Retinal pigment epithelial cell (primary cell): ENCODE measurements at regions not wholly inside any gene's neighbourhood (a gene's known extent, or its start where the extent isn't known, plus 50 kb on each side); places are given as distances from the start of the nearest gene placed in this dataset.

ENCODE experiments used
- DNase-seq: peaks from one replicate; pipeline ENCODE4 v3.0.0-alpha.2; 2010; ENCODE audit warnings: low read depth
- H3K4me3 ChIP-seq: 2 replicates; pipeline ENCODE4 v1.5.1; 2011; ENCODE audit warnings: mild to moderate bottlenecking, low read length, control low read depth, moderate library complexity
- TF ChIP-seq, protein P1 (sequence below): conservative IDR thresholded peaks from 2 replicates; pipeline ENCODE4 v1.5.1; 2011; ENCODE audit warnings: low read depth, low read length, control low read depth, inconsistent platforms

GRCh38 chr19:28430214-28430613 is 782.7 kb downstream of the UQCRFS1 start:
- TF ChIP-seq, protein P1, sequence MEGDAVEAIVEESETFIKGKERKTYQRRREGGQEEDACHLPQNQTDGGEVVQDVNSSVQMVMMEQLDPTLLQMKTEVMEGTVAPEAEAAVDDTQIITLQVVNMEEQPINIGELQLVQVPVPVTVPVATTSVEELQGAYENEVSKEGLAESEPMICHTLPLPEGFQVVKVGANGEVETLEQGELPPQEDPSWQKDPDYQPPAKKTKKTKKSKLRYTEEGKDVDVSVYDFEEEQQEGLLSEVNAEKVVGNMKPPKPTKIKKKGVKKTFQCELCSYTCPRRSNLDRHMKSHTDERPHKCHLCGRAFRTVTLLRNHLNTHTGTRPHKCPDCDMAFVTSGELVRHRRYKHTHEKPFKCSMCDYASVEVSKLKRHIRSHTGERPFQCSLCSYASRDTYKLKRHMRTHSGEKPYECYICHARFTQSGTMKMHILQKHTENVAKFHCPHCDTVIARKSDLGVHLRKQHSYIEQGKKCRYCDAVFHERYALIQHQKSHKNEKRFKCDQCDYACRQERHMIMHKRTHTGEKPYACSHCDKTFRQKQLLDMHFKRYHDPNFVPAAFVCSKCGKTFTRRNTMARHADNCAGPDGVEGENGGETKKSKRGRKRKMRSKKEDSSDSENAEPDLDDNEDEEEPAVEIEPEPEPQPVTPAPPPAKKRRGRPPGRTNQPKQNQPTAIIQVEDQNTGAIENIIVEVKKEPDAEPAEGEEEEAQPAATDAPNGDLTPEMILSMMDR, result no peak
- H3K4me3 ChIP-seq, result no peak overlapping the region
- DNase-seq, result no peak

GRCh38 chr19:28429356-28429755 is 783.6 kb downstream of the UQCRFS1 start:
- TF ChIP-seq, protein P1, result no peak
- H3K4me3 ChIP-seq, result no peak overlapping the region

DNA sequence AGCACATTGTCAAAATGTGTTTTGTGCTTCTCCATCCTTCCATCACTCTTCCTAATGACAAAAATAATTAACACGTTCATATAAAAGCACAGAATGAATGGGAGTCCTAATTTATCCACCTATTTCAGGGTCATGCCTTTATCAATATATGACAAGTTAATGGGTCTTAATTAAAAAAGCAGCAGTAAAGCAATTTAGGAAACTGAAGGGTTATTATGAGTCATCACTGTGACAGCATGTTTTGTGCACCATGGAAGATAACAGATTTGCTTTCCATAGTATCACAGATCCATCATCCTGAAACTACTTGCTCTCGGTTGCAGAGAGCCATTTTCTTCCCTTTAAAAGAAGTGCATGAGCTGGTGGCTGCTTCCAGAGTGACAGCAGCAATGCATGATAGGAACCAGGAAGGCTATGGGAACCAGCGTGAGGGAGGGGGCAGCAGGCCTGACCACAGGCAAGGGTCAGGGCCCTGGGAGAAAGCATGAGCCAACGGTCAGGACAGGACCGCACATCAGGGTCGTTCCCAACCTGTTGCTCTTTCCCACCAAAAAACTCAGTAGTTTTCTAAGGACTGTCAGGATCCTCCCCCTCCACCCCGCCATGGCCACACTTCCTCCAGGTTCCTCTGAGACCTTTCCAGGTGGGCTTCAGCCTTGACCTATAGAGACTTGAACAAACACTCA is 784.1 kb downstream of the UQCRFS1 start:
- TF ChIP-seq, protein P1, result no peak
- DNase-seq, result no peak
- no peak overlapping the region for H3K4me3 ChIP-seq

More at GRCh38 chr19:28429356-28429755, 783.6 kb downstream of the UQCRFS1 start:
- DNase-seq, result no peak

DNA sequence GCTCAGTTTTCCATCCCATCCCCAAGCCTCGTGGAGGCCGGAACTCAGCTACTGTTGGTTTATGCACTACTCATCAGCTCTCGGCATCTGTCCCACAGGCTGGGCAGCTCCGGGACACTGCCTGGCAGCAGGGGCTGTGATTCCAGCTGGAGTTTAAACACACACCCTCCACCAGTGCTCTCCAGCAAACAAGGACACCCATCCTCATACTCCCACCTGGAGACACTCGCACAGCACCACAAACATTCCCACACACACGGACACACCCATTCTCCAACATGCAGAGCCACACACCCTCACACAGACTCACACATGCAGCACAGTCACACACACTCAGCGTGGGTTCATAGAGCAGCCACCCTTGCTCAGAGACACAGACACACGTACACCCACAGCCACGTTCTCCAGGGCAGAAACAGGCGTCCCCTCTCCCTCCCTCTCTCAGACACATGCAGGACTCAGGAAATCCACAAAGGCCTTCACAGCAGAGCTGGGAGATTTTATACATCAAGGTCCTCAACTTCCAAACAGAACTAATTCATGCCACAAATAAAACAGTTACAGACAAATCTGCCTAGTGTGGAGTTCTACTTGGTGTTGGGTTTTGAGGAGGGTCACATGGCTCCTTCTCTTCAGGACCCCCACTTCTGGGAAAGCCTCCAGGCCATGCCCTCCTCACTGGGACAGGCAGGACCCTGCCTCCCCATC is 785.4 kb downstream of the UQCRFS1 start:
- DNase-seq, result no peak
- no peak overlapping the region for H3K4me3 ChIP-seq
- TF ChIP-seq, protein P1, result no peak

DNA sequence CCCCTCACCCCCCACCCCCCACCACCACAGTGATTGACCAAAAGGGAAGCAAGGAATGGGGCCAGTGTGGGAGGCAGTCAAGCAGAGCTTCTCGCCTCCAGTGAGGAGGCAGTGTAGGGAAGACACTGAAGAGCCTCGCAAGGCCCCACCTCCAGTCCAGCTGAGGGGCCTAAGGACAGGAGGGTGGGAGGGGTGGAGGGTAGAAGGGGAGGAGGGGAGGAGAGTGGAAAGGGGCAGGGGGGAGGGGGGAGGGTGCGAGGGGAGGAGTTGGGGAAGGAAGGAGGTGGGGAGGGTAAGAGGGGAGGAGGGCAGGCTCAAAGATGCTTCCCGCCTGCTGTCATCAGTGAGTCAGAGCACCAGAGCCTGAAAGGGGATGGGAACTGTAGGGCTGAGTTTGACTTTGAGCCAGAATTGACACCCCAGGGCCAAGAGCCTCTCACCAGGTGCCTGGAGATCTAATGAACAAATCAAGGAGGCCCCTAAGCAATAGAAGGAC is 786.2 kb downstream of the UQCRFS1 start:
- no peak for DNase-seq
- TF ChIP-seq, protein P1, result no peak
- no peak overlapping the region for H3K4me3 ChIP-seq

DNA sequence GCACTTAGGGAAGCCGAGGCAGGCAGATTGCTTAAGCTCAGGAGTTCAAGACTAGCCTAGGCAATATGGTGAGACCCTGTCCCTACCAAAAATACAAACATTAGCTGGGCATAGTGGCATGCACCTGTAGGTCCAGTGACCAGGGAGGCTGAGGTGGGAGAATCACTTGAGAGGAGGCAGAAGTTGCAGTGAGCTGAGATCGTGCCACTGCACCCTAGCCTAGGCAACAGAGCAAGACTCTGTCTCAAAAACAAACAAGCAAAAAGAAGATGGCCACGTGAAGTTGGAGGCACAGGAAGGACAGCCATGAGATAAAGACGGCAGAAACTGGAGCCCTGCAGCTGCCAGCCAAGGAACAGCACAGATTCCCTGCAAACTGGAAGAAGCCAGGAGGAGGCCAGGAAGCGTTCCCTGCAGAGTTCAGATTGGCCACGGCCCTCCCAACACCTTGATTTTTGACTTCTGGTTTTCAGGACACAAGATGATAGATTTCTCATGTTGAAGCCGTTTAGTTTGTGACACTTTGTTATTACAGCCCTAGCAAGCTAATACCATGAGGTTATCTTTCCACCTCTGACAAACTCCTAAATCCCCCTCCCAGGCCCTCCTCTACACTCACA is 786.7 kb downstream of the UQCRFS1 start:
- H3K4me3 ChIP-seq, result no peak overlapping the region
- DNase-seq, result no peak
- TF ChIP-seq, protein P1, result no peak
